Spleen (tissue), 7 donors: ENCODE measurements at regions not wholly inside any gene's neighbourhood (a gene's known extent, or its start where the extent isn't known, plus 50 kb on each side); places are given as distances from the start of the nearest gene placed in this dataset.

Experiments used
- POLR2A ChIP-seq, 3 donors: fragments of 450-650 bp; IDR thresholded peaks; one replicate each; pipeline ENCODE4 v1.5.1; 2017; ENCODE audit warnings: antibody characterized with exemption in 3 of 3, mild to moderate bottlenecking in 1 of 3
- POLR2AphosphoS5 ChIP-seq, 3 donors: sonication (generic); formaldehyde crosslinking; IDR thresholded peaks; one replicate each; pipeline ENCODE4 v1.5.1; 2017; ENCODE audit warnings: antibody characterized with exemption in 3 of 3
- TF ChIP-seq, protein P1 (sequence below), 11 experiments: fragments of 200-600 bp in 7 of 11; fragments of 450-650 bp in 4 of 11; sonication (generic) in 4 of 11; IDR thresholded peaks in 8 of 11; conservative IDR thresholded peaks in 3 of 11; 1 replicate in 7 of 11; 2 replicates in 4 of 11; pipeline versions ENCODE4 v1.4.0 to v1.8.0; 2016 to 2021; ENCODE audit warnings: antibody characterized with exemption in 11 of 11, inconsistent platforms in 4 of 11, mild to moderate bottlenecking in 1 of 11
- donor health status: DM: no; HTN: no; CAD: no; lungs with moderate emphysema.
- donor health status: DM: no; HTN: no; CAD: no.
- donor health status: DM: no; HTN: no; CAD: no.

- TF ChIP-seq, protein P1, sequence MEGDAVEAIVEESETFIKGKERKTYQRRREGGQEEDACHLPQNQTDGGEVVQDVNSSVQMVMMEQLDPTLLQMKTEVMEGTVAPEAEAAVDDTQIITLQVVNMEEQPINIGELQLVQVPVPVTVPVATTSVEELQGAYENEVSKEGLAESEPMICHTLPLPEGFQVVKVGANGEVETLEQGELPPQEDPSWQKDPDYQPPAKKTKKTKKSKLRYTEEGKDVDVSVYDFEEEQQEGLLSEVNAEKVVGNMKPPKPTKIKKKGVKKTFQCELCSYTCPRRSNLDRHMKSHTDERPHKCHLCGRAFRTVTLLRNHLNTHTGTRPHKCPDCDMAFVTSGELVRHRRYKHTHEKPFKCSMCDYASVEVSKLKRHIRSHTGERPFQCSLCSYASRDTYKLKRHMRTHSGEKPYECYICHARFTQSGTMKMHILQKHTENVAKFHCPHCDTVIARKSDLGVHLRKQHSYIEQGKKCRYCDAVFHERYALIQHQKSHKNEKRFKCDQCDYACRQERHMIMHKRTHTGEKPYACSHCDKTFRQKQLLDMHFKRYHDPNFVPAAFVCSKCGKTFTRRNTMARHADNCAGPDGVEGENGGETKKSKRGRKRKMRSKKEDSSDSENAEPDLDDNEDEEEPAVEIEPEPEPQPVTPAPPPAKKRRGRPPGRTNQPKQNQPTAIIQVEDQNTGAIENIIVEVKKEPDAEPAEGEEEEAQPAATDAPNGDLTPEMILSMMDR (IDR thresholded peaks at IDR 0.05 in 8 of 11, conservative IDR thresholded peaks at IDR 0.05 in 3 of 11): no peak
- TF ChIP-seq POLR2A (IDR thresholded peaks at IDR 0.05): no peak
- TF ChIP-seq POLR2AphosphoS5 (IDR thresholded peaks at IDR 0.05): no peak
These were observed 150.0 kb upstream of the HDDC2 start for GRCh38 chr6:125451750-125452149.
